CD4-positive, alpha-beta T cell (primary cell): ENCODE measurements at regions not wholly inside any gene's neighbourhood (a gene's known extent, or its start where the extent isn't known, plus 50 kb on each side); places are given as distances from the start of the nearest gene placed in this dataset.

ENCODE experiments used
- ATAC-seq: fragments of 200-7000 bp; cut with Tn5 transposase; one replicate; pipeline ENCODE4 v1.10.0; 2022; ENCODE audit warnings: mild to moderate bottlenecking; ENCODE audit not compliant: poor library complexity
- CTCF ChIA-PET: fragments of 350-600 bp; sonication (Branson Sonifier 250); formaldehyde crosslinking; loops from one replicate; lab custom pipeline; 2021; ENCODE audit warnings: antibody characterized with exemption, inconsistent platforms; lab: Charles Lee
- POLR2A ChIA-PET: fragments of 350-600 bp; sonication (Branson Sonifier 250); formaldehyde crosslinking; loops from one replicate; lab custom pipeline; 2021; ENCODE audit warnings: antibody characterized with exemption, inconsistent platforms; lab: Charles Lee
- DNase-seq, 14 experiments: peaks; one replicate each; pipeline ENCODE4 v3.0.0-alpha.2; 2013 to 2020; ENCODE audit warnings: mixed read lengths in 2 of 14
- H3K27ac ChIP-seq, 2 donors: one replicate each; pipeline versions ENCODE4 v1.5.1 to v1.7.0; 2013; ENCODE audit warnings: low read length in 2 of 2, low read depth in 1 of 2, mild to moderate bottlenecking in 1 of 2
- H3K27me3 ChIP-seq, 2 experiments: 1 replicate in 1 of 2; 2 replicates in 1 of 2; pipeline versions ENCODE4 v1.6.1 to v1.7.0; 2013; ENCODE audit warnings: low read length in 2 of 2, control low read depth in 1 of 2, mild to moderate bottlenecking in 1 of 2, moderate library complexity in 1 of 2; ENCODE audit not compliant: insufficient read depth in 2 of 2, control insufficient read depth in 1 of 2
- H3K36me3 ChIP-seq: one replicate; pipeline ENCODE4 v1.6.1; 2013; ENCODE audit warnings: low read length, control low read depth; ENCODE audit not compliant: insufficient read depth
- H3K4me1 ChIP-seq: one replicate; pipeline ENCODE4 v1.6.1; 2013; ENCODE audit warnings: low read length, control low read depth; ENCODE audit not compliant: insufficient read depth
- H3K4me3 ChIP-seq: one replicate; pipeline ENCODE4 v1.5.1; 2013; ENCODE audit warnings: mild to moderate bottlenecking, low read length, moderate library complexity
- H3K9me3 ChIP-seq, 2 experiments: 1 replicate in 1 of 2; 2 replicates in 1 of 2; pipeline versions ENCODE4 v1.6.1 to v1.7.0; 2013; ENCODE audit warnings: low read length in 2 of 2, mild to moderate bottlenecking in 2 of 2, control low read depth in 1 of 2, moderate library complexity in 1 of 2; ENCODE audit not compliant: control insufficient read depth in 1 of 2, insufficient read depth in 1 of 2
- H3K27ac Mint-ChIP-seq: one replicate; pipeline ENCODE4 v1.8.0; 2020; ENCODE audit warnings: mixed read lengths
- H3K27me3 Mint-ChIP-seq: one replicate; pipeline ENCODE4 v1.8.0; 2021; ENCODE audit warnings: mixed read lengths
- H3K36me3 Mint-ChIP-seq: one replicate; pipeline ENCODE4 v1.8.0; 2021; ENCODE audit warnings: low read depth, mixed read lengths
- H3K4me1 Mint-ChIP-seq: one replicate; pipeline ENCODE4 v1.8.0; 2021; ENCODE audit warnings: low read depth, mixed read lengths
- H3K4me3 Mint-ChIP-seq: one replicate; pipeline ENCODE4 v1.8.0; 2020; ENCODE audit warnings: mild to moderate bottlenecking, mixed read lengths
- H3K9me3 Mint-ChIP-seq: one replicate; pipeline ENCODE4 v1.8.0; 2020; ENCODE audit warnings: mixed read lengths
- intact Hi-C, 2 experiments: fragments of 100-400 bp; cut with DNase I in 1 of 2; cut with micrococcal nuclease in 1 of 2; formaldehyde crosslinking; loops; one replicate each; pipeline versions ENCODE4 v1.15.1 to v1.9.0; 2023 to 2025; cut with DNase I, micrococcal nuclease
- TF ChIP-seq, protein P1 (sequence below): fragments of 200-600 bp; IDR thresholded peaks from one replicate; pipeline ENCODE4 v1.8.0; 2022; ENCODE audit warnings: antibody characterized with exemption, mild to moderate bottlenecking

GRCh38 chr5:163964671-163965070 lies 459.3 kb downstream of the MAT2B start:
- Mint-ChIP-seq H3K4me1 (no peaks in the 10 kb centered on the region), H3K36me3 (no peaks in the 10 kb centered on the region), H3K27ac (no peak overlapping the region), H3K9me3 (peaks cover 4% of the 10 kb centered on the region), H3K4me3 (no peak overlapping the region), H3K27me3 (no peaks in the 10 kb centered on the region)
- ATAC-seq: no peak
- no peak overlapping the region for H3K4me3 ChIP-seq
- DNase-seq: no peak
- intact Hi-C loops: no loop called here
- CTCF ChIA-PET: no interaction called here
- H3K27me3 ChIP-seq: no peaks in the 10 kb centered on the region
- TF ChIP-seq, protein P1, sequence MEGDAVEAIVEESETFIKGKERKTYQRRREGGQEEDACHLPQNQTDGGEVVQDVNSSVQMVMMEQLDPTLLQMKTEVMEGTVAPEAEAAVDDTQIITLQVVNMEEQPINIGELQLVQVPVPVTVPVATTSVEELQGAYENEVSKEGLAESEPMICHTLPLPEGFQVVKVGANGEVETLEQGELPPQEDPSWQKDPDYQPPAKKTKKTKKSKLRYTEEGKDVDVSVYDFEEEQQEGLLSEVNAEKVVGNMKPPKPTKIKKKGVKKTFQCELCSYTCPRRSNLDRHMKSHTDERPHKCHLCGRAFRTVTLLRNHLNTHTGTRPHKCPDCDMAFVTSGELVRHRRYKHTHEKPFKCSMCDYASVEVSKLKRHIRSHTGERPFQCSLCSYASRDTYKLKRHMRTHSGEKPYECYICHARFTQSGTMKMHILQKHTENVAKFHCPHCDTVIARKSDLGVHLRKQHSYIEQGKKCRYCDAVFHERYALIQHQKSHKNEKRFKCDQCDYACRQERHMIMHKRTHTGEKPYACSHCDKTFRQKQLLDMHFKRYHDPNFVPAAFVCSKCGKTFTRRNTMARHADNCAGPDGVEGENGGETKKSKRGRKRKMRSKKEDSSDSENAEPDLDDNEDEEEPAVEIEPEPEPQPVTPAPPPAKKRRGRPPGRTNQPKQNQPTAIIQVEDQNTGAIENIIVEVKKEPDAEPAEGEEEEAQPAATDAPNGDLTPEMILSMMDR: no peak
- POLR2A ChIA-PET: no interaction called here
- no peaks in the 10 kb centered on the region for H3K4me1 ChIP-seq
- H3K9me3 ChIP-seq: no peaks in the 10 kb centered on the region
- no peaks in the 10 kb centered on the region for H3K36me3 ChIP-seq
- H3K27ac ChIP-seq: no peak overlapping the region

DNA sequence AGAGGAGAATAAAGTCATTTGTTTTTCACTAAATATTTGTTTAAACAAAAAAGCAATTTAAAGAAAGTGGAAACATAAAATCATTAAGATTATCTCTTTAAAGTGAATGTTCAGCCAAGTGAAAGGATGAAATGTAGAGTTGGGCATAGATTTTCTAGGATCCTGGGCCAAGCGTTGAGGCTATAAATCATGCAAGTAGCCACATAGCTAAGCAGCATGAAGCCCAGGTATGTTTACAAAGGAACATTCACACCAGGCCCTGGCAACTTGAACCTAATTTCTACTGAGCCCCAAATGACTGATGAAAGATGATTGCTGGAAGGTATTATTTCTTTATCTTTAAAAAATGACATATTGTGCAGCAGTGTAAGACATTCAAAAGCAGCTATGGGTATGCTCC lies 461.8 kb downstream of the MAT2B start:
- POLR2A ChIA-PET: no interaction called here
- no peaks in the 10 kb centered on the region for H3K27me3 ChIP-seq
- ATAC-seq (no peak), DNase-seq (no peak)
- TF ChIP-seq, protein P1: no peak
- H3K4me3 Mint-ChIP-seq: no peak overlapping the region
- no peaks in the 10 kb centered on the region for H3K36me3 ChIP-seq
- no peaks in the 10 kb centered on the region for H3K27me3 Mint-ChIP-seq
- H3K9me3 Mint-ChIP-seq: peaks cover 4% of the 10 kb centered on the region
- no peaks in the 10 kb centered on the region for H3K4me1 Mint-ChIP-seq
- H3K4me1 ChIP-seq: no peaks in the 10 kb centered on the region
- no peak overlapping the region for H3K27ac Mint-ChIP-seq
- H3K9me3 ChIP-seq: no peaks in the 10 kb centered on the region
- H3K36me3 Mint-ChIP-seq: no peaks in the 10 kb centered on the region
- no peak overlapping the region for H3K27ac ChIP-seq
- CTCF ChIA-PET: no interaction called here
- no peak overlapping the region for H3K4me3 ChIP-seq
- intact Hi-C loops: no loop called here

DNA sequence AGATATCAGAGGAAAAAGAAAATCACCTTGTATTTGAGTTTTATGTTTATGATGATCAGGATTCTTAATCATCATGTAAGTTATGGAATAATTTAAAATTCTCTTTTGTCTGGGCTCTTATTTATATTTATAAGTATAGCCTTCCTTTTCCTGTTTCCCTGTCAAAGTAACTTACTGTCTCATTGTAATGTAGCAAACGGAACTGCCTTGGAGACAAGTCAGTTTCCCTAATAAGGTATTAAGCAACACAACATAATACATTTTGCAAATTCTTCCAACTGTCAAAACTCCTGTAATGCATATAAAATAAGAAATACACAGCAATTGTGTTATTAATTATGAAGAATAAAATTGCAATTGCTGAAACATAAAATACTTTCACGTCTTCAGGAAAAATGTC lies 463.2 kb downstream of the MAT2B start:
- intact Hi-C loops: no loop called here
- no peaks in the 10 kb centered on the region for H3K4me1 ChIP-seq
- no peaks in the 10 kb centered on the region for H3K27me3 ChIP-seq
- TF ChIP-seq, protein P1: no peak
- no peak for DNase-seq
- CTCF ChIA-PET: no interaction called here
- H3K27me3 Mint-ChIP-seq: no peaks in the 10 kb centered on the region
- no peak overlapping the region for H3K4me3 ChIP-seq
- no peak for ATAC-seq
- H3K27ac Mint-ChIP-seq: no peak overlapping the region
- H3K9me3 Mint-ChIP-seq: no peaks in the 10 kb centered on the region
- H3K27ac ChIP-seq: no peak overlapping the region
- H3K36me3 ChIP-seq: no peaks in the 10 kb centered on the region
- no peak overlapping the region for H3K4me3 Mint-ChIP-seq
- no peaks in the 10 kb centered on the region for H3K4me1 Mint-ChIP-seq
- POLR2A ChIA-PET: no interaction called here
- no peaks in the 10 kb centered on the region for H3K36me3 Mint-ChIP-seq
- no peaks in the 10 kb centered on the region for H3K9me3 ChIP-seq
